NCI-H69 (cell line): ENCODE measurements at regions not wholly inside any gene's neighbourhood (a gene's known extent, or its start where the extent isn't known, plus 50 kb on each side); places are given as distances from the start of the nearest gene placed in this dataset.

ENCODE experiments used
- DNase-seq: peaks from one replicate; lab custom pipeline; 2025; lab: John Stamatoyannopoulos, UW

DNA sequence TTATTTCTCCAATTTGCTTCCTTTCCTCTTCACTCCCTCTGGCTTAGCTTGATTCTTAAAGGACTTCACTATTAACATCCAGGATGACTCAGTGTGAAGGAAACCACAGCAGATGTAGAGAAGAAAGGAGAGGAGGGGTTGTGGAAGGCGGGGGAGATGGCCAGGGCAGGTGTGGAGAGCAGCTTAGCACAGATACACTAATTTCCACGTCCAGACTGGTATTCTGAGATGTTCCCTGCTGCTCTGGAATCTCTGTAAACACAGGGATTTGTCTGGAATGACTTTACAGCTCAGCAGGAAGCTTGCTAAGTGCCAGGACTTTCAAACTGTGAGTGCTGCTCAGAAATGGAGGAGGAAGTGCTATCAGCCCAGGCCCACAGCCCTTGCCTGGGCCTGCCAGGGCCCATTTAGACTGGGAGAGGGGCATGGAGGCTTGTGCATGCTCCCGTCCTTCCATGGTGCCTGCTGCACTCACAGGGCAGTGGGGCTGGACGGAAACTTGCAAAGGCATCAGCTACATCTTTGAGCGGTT lies 202.5 kb upstream of the DDHD1 start:
- DNase-seq: peak; percentile 75

DNA sequence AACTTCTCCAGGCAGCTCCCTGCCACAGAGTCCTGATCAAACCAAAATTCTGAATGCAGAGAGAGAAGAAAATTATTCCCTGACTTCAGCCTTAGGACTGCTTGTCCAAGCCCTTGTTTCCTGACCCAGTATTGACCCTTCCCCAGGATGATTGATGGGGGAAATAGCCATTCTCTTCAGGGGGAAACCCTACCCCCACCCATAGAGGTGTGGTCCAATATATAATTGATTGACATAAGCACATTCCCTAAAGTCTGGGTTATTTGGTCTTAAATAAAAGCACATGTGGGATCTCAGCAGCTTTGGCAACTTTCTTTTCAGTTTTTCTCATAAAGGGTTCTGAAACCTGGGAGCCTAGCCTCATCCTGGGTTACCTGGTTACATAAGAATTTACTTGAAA lies 201.2 kb upstream of the DDHD1 start:
- no peak for DNase-seq

DNA sequence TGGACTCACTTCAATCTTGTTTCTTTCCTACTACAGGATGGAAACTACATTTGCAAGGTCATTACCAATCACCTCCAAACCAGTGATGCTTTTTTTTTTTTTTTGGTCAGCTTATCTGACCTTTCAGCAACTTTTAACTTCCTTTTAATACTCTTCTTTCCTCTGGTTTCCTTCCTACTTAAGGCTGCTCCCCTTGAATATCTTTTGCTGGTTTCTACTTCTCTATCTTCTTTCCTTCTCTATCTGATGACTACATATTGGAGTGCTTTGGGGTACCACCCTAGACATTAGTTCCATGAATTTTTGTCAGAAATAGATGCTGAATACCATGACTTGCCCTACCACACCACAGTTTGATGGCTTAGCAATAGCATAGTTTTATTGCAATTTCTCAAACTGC lies 197.7 kb upstream of the DDHD1 start:
- no peak for DNase-seq

DNA sequence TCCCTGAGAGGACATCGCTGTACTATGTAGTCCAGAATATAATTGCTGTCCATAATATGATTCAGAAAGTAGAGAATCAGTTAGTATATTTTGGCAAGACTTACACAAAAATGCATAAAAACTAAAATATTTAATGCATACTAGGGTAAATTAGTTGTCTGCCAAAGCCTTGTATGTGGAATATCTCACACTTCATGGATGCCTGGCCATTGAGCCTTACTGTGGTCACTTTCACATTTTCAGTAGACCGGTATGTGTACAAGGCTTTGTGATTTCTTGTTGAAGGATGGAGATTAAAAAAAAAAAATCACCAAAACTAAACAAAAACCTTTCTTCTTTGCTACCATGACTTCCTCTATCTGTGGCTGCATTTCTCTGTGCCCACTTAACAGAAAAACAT lies 197.3 kb upstream of the DDHD1 start:
- DNase-seq: no peak

DNA sequence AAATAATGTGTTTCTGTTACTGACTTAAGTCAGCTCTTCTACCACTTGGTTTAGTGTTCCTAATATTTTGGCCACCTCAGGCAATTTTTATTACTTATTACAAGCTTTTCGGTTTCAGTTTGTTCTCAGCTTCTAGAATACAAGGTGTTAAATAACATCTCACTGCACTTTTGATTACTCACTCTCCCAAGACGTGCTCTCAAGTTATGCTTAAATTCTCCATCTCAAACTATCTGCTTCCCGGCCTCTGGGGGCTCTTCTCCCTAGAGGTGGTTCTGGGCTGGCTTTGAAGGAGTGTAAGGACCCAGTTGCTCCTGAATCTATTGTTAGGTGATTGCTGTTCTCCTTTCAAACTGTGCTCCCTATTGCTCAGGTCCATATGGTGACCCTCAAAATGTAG lies 193.9 kb upstream of the DDHD1 start:
- no peak for DNase-seq

DNA sequence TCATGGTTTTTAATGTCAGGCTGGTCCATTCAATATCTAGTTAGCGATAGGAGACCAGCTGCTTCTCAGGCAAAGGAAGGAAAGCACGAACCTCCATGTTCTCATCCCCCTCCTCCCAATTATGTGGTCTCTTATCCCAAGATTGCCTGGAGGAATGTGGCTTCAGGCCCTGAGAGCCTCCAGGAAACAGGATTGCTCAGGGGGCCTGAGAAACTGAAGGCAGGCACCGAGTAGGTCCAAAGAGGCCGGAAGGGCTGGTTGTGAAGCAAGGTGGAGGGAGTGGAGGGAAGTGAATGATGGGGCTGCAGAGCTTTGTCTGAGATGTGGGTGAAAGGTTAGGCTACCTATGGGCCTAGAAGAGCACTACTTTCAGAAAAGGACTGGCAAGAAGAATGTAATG lies 188.2 kb upstream of the DDHD1 start:
- no peak for DNase-seq

DNA sequence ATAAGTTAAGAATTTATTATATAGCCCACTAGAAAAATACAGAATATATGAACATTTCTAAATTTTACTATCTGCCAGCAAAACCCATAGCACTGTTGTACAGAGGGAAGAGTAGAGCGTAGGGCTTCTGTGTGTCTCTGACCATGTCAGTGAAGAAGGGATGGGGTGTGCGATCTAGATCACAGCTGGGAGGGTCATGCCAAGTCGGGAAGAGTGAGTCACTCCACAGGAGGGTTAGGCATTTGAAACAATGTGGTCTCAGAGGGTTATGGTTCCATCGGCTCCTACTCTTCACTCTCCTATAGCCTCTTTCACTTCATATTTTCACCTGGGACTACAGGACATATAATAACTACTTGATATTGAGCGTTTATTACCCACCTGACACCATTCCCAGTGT lies 185.1 kb upstream of the DDHD1 start:
- DNase-seq: no peak

DNA sequence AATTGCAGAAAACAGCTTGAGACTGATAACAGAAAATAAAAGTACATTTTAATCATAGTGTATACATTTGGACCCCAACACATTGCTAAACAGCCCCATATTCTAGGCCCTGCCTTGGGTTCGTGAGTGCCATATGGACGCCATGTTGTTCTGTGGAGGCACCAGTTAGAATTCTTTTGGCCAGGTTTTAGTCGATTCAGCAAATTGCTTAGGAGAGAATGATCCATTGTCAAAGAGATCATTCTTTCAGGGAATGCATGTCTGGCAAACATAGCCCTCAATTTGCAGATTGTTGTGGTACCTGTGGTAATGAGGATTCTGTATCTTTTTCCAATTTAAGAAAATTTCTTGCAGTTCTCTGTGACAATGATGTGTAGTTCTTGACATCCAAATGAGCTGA lies 183.6 kb upstream of the DDHD1 start:
- no peak for DNase-seq

DNA sequence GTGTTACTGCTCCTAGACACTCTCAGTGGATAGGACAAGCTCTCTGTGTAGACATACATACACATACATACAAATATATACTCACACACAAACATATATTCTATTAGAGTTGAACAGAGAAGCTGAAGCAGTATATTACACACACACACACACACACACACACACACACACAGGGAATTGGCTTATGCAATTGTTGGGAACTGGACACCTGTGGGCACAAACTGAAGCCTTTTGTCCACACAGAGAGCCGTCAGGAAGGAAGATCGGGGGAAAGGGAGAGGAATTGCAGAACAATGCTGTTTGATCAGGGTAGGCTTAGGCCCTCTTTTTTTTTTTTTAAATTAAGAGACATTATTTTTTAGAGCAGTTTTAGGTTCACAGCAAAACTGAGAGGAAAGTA lies 180.7 kb upstream of the DDHD1 start:
- no peak for DNase-seq

DNA sequence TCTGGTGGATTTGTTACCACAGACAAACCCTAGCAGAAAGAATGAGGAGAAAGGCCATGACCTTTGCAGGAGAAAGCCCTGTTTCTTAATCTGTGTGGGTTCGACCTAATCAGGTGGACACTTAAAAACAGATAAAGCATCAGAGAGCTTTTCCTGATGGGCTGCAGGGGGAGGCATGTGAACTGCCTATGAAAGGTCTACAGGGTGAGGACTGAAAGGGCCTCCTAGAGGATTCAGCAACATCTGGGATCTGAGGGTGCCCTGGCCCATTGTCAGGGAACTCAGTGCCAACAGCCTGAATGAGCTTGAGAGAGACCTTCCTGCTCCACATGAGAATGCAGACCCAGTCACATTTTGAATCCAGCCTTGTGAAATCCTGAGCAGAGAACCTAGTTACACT lies 178.8 kb upstream of the DDHD1 start:
- DNase-seq: no peak

DNA sequence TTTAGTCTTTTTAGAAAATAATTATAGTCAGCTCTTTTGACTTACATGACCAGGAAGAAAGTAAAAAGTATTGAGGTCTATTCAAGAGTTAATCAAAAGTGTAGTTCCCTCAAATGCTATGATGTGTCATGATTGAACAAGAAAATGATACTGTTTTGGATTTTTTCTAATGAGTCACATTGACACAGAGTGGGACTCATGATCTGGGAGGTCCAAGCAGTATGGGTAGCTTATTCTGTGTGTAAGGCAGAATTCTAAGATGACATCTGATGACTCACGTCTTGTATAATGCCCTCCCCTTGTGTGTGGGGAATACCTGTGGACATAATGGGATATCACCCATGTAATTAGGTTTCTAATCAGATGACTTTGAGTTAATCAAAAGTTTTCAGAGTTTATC lies 178.1 kb upstream of the DDHD1 start:
- DNase-seq: no peak

DNA sequence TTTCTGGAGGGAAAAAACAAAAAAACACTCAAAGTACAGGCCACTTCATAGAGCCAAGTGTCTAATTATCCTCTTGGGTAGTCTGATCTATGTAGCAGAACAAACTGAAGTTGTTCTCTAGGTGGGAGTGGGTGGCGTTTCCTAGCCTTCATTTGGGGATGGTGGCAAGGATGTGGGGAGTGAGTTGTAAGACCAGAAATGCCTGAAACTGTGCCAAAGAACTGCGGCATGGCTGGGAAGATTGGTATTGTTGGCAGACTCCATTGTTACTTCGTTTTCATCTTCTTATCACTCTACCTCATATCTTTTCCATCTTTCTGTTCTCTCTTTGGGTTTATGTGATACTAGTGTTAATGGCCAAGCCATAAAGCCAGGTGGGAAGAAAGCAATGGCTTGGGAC lies 177.3 kb upstream of the DDHD1 start:
- no peak for DNase-seq

DNA sequence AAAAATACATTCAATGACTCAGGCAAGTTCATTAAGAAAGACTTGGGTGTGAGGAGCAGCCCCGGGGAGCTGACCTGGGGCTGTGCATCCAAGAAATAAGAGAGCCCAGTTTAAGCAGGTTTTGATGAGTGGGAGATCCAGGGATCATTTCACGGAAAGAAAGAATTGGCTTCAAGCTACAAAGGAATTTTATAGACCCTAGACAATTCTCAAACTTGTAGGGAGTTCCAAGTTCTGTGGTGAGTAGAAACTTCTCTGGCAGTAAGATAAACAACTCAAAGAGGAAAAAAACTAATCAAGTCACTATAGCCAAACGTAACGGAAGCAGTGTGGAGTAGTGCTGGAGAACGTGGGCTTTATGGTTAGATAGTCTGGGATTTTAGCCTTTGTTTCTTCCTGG lies 175.7 kb upstream of the DDHD1 start:
- DNase-seq: no peak

DNA sequence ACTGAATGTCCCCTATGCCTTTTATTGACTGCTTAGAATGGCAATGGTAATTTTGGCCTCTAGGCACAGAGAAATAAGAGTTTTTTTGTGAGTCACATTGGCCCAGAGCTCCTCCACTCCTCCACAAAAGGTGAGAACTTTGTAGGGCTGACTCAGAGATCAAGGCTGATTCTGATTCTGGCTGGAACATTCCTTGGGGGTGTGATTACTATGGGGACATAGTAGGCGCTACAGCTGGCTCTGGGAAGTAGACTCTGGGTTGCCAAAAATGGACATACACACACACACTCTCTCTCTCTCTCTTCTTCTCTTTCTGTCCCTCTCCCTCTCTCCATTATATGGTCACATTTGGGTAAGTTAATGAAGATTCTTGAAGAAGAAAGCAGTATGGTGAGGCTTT lies 174.6 kb upstream of the DDHD1 start:
- DNase-seq: no peak

DNA sequence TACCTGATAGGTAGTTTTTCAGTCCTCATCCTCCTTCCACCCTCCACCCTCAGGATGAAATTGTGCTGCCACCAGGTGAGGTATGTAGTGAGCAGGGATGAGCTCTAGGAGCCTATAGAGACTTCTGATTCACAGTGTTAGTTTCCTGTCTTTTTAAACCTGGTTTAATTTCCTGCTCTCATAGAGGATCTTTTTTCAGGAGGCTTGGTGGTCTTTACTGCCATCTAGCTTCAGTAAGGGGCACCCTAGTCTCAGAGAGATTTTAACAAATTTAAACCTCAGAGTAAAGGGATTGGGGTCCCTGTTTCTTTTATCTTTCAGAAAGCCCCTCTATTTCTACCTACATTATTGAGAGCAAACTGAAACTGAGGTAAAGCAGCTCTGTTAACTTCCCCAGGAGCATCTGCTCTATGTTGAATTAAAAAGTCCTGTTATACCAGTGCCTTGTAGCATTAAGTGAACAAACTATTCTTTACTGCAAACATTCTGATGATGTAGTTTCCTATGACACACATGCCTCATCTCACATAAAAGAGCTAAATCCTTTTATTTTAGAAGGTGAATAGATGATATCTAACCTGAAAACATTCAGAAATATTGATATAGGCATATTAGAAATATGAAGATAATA lies 172.2 kb upstream of the DDHD1 start:
- peak; percentile 9 for DNase-seq

DNA sequence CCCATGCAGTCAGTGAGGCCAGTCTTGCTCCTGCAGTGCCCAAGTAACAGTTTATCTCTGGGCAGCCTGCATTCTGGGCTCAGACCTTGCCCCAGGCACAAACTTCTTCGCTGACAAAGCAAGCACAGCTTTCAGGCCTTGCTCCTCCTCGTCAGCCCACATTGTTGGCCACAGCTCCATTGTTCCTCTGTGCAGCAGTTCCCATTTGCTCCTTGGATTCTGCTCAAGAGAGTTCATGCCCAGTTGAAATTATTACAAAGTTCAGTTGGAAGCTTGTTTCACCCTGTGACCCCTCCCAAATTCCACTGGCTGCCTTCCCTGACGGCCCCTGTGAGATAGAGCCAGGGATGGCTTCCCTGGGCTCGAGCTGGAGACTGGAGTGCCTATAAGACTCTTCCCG lies 163.4 kb upstream of the DDHD1 start:
- DNase-seq: no peak

DNA sequence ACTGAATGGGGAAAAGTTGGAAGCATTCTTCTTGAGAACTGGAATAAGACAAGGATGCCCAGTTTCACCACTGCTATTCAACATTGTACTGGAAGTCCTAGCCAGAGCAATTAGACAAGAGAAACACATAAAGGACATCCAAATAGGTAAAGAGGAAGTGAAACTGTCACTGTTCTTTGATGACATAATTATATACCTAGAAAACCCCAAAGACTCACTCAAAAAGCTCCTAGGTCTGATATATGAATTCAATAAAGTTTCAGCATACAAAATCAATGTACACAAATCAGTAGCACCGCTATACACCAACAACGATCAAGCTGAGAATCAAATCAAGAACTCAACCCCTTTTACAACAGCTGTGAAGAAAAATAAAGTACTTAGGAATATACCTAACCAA lies 157.3 kb upstream of the DDHD1 start:
- no peak for DNase-seq

DNA sequence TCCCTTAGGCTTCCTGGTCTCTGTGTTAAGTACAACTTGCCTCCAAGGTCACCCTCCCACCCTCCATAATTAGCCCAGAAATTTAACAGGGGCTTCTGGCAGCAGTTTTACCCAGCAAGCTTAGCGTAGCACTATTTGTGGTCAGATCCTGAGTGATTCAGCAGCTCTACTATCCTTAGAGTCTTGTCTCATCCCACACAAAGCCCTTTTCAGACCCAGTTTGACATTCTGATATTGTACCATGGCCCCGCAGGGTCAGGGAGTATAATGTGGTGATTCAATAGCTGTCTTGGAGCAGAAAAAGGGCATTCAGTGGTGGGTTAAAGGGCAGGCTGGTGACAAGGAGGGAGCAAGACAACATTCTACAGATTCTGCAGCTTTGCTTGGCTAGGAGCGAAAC lies 153.8 kb upstream of the DDHD1 start:
- no peak for DNase-seq

DNA sequence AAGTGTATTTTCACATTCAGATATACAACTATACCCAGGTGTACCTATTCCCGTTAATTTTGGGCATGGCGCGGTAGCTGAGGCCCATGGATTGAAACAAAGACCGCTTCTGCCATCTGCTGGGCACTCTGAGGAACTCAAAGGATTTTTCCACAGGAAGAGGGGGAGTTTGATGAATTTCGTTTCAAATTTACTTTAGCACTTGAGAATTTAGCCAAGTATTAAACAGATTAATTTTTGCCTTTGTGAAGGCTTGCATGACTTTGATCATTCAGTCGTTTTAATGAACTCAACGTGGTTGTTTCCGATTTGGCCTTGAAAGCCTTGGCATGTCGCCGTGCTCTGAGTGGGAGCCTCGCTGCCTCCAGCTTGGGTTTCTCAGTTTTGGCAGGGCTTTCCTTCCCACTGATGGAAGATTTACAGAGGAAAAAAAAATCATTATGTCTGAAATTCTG lies 153.2 kb upstream of the DDHD1 start:
- DNase-seq: peak; percentile 53

DNA sequence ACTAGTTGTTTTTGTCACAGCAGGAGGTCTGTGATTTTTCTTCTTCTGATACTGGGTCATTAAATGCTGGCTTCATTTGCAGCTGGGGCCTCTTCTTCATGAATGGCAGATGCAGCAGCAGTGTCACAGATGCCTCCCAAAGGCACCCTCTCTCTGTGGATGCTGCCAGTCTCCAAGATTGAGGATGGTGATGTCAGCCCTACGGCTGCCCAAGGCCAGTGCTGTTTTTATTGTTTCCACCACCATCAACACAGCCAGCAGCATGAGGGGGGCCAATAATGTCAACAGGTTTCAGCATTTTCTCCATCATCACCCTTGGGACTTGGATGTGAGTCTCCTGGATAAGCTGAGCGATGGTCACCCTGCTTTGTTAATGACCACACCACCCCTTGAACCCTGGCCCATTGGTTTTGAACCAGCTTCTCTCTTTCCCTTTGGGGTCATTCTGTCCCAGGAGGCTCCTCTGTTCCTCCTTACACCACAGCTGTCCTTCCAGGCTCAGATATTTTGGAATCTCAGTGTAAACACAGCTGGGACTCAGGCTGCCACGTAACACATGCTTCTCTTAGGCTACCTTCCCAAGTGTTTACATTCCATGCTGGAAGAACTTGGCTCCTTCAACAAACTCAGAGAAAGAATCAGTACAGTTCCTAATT lies 151.7 kb upstream of the DDHD1 start:
- DNase-seq: no peak

DNA sequence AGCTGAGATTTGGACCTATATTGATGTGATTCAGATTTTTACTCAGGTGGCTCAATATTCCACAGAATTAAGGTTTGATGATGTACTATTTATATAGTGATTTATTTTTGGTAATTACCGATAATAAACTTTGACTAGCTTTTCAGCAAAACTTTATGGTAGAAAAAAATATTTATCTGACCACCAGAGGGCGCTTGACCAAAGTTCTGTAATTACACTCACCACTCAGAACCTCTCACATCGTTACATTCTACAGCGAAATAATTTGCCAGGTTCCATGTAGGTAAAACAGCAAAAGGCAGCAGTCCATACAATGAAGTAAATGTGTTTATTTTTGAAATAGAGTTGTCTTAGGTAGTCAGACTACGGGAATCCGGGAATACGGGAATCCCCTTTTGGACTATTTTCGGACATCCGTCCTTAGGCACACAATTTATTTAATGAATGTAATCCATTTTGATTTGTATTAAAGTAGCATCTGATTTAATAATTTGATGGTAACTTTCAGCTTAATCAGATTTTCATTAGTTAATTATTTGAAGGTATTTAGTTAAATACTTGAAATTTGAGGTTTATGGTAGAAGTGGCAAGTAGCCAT lies 143.0 kb upstream of the DDHD1 start:
- peak; percentile 49 for DNase-seq

DNA sequence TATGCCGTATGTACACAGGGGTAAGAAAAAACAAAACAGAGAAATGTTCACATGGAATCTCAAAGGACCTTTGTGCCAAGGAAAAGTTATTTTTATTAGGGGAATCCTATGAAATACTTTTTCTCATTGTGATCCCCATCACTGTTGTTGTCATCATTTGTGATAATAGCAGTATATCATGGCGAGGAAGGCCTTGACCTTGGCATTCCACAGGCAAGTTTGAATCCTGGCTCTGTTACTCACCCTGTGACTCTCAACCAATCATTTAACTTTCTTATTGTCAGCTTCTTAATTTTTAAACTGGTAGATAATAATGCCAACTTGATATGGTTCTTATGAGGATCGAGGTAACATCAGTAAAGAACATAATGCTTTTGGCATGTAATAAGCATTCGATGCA lies 142.2 kb upstream of the DDHD1 start:
- DNase-seq: no peak

DNA sequence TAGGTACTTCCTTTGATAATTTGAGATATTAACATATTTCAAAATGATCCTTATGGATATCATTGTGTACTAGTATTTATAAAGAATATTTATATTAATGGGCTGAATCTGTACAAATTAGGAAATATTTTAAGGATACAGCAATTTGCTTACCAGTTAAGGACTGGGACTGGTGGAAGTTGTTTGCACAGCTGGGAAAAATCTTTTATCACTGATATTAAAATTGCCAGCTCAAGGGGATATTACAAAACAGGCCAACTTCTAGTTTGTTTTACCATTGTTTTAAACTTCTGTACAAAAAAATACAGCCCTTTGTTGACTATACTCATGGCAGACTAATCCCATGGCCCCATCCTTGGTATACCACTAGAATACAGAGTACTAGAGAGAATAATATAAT lies 133.2 kb upstream of the DDHD1 start:
- no peak for DNase-seq

DNA sequence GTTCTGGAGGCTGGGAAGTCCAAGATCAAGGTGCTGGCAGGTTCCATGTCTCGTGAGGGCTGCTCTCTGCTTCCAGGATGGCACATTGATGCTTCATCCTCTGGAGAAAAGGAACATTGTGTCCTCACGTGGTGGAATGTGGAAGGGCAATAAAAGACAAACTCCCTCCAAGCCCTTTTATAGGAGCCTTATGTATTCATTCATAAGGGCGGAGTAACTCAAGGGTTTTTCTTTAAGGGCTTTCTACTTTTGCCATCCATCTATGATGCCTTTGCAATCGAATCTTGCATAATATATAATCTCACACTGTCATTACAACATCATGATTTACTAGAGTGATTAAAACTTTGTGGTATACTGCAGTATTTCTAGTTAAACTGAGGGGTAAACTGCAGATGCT lies 132.7 kb upstream of the DDHD1 start:
- DNase-seq: no peak
